ENCODE measurements at regions not wholly inside any gene's neighbourhood (a gene's known extent, or its start where the extent isn't known, plus 50 kb on each side); places are given as distances from the start of the nearest gene placed in this dataset.

DNA sequence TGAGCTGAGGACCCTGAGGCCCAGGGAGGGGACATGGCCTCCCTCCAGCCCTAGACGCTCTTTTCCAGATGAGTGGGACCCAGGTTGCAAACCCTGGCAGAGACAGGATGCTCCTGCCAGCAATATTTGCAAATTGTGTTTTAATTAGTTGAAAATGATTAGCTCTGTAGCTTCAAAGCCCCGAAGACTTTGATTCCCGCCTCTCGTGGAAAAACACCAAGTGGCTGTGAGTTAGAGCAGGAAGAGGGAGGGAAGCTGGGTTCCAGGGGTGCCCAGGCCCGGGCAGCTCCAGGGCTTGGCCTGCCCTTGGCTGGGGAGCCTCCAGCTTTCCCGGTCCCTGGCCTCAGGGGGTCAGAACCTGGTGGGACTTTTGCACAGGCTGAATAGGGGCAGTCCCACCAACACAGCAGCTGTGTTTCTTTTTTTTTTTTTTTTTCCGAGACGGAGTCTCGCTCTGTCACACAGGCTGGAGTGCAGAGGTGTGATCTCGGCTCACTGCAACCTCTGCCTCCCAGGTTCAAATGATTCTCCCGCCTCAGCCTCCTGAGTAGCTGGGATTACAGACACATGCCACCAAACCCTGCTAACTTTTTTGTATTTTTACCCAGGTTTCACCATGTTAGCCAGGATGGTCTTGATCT, 101.6 kb upstream of the RTL6 start:
- H3K4me3 Mint-ChIP-seq = no peak overlapping the region
- peaks cover 6 to 22% of the 10 kb centered on the region in 2 donors for H3K4me1 Mint-ChIP-seq
- DNase-seq = no peak
- no peaks in the 10 kb centered on the region for H3K9me3 Mint-ChIP-seq
- no peak overlapping the region for H3K27ac Mint-ChIP-seq
- peak in 1 of 2 donors; percentile 62 for ATAC-seq (replicated peaks)
- peaks cover 15 to 40% of the 10 kb centered on the region in 2 donors for H3K27me3 Mint-ChIP-seq
- no peaks in the 10 kb centered on the region for H3K36me3 Mint-ChIP-seq

GRCh38 chr22:44599084-44599483, 101.1 kb upstream of the RTL6 start:
- Mint-ChIP-seq H3K27ac (no peak overlapping the region), H3K27me3 (peaks cover 17 to 41% of the 10 kb centered on the region in 2 donors)

DNA sequence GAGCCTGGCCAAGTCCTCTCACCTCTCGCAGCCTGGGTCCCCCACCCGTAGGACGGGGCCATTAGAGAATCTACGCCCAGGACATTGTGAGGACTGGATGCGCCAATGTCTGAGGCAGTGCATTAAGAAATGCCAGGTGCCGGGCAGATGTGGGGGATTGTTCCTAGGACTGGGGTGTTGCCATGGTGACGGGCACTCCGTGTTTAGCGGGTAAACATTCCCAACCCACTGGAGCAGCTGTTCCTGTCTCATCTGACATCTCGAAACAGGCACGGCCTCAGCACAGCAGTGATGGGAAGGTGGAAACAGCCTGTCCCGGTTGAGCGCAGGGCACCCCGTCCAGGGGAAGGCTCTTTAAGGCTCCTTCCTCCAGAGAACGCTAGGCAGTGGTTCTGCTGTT, 99.6 kb upstream of the RTL6 start:
- H3K4me3 Mint-ChIP-seq = no peak overlapping the region
- peaks cover 26 to 43% of the 10 kb centered on the region in 2 donors for H3K27me3 Mint-ChIP-seq
- peaks cover 6 to 22% of the 10 kb centered on the region in 2 donors for H3K4me1 Mint-ChIP-seq
- DNase-seq (no peak), ATAC-seq (replicated peaks) (no peak)
- no peak overlapping the region for H3K27ac Mint-ChIP-seq
- H3K9me3 Mint-ChIP-seq = no peaks in the 10 kb centered on the region
- H3K36me3 Mint-ChIP-seq = no peaks in the 10 kb centered on the region

More at GRCh38 chr22:44599084-44599483, 101.1 kb upstream of the RTL6 start:
- no peak overlapping the region for H3K4me3 Mint-ChIP-seq
- peaks cover 6 to 22% of the 10 kb centered on the region in 2 donors for H3K4me1 Mint-ChIP-seq
- no peaks in the 10 kb centered on the region for H3K36me3 Mint-ChIP-seq
- H3K9me3 Mint-ChIP-seq = no peaks in the 10 kb centered on the region
- DNase-seq (no peak), ATAC-seq (replicated peaks) (peak in 1 of 2 donors; percentile 8)

- peaks cover 6 to 22% of the 10 kb centered on the region in 2 donors for H3K4me1 Mint-ChIP-seq
- no peak overlapping the region for H3K4me3 Mint-ChIP-seq
- peaks cover 26 to 47% of the 10 kb centered on the region in 2 donors for H3K27me3 Mint-ChIP-seq
- ATAC-seq (replicated peaks) (no peak), DNase-seq (no peak)
- no peak overlapping the region for H3K27ac Mint-ChIP-seq
- no peaks in the 10 kb centered on the region for H3K9me3 Mint-ChIP-seq
- H3K36me3 Mint-ChIP-seq = no peaks in the 10 kb centered on the region
These were observed 98.5 kb upstream of the RTL6 start for GRCh38 chr22:44596396-44597125.

DNA sequence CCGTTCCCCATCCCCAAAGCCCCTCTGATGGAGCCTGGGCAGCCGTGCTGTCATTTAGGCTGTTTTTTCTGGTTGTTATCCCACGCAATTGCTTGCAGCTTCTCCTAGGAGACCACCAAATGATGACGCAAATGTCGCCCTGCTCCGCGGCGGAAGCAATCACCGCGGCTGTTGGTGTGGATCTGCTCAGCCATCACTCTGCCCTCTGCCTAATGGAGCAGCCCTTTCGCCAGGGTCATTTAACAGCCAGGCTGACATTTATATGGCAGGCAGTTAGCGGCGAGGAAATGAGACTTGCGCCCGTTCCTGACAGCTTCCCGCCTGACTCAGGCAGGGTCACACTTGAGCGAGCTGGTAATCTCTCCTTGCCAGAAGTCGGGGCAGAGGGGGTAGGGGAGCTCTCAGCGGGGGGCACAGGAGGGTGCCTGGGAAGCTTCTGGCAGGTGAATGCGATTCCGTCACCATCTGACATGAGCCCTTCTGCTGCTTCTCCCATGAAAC, 97.9 kb upstream of the RTL6 start:
- H3K27ac Mint-ChIP-seq = no peak overlapping the region
- ATAC-seq (replicated peaks) = peak; percentile 48 to 71

GRCh38 chr22:44594951-44595350, 96.9 kb upstream of the RTL6 start:
- Mint-ChIP-seq H3K4me1 (peaks cover 6 to 22% of the 10 kb centered on the region in 2 donors), H3K27me3 (peaks cover 26 to 47% of the 10 kb centered on the region in 2 donors), H3K27ac (no peak overlapping the region), H3K4me3 (no peak overlapping the region), H3K36me3 (no peaks in the 10 kb centered on the region), H3K9me3 (no peaks in the 10 kb centered on the region)
- DNase-seq (no peak), ATAC-seq (replicated peaks) (no peak)

More for the DNA sequence above, 97.9 kb upstream of the RTL6 start:
- peak; percentile 26 for DNase-seq
- Mint-ChIP-seq H3K9me3 (no peaks in the 10 kb centered on the region), H3K4me3 (no peak overlapping the region), H3K36me3 (no peaks in the 10 kb centered on the region), H3K27me3 (peaks cover 26 to 47% of the 10 kb centered on the region in 2 donors), H3K4me1 (peaks cover 6 to 22% of the 10 kb centered on the region in 2 donors)

DNA sequence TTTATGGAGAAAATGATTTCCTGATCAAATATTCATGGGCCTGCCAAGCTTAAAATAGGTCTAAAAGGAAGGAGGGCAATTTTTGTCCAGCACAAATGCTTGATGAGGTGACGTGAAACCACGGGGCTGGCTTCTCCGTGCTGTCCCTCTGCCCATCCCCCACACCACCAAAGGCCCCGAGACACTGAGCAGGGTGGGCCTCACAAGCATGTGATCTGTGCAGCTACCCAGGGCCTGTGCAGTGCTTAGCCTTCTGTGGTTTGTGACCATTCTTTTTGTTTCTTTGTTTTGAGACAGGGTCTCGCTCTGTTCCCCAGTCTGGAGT, 94.8 kb upstream of the RTL6 start:
- H3K9me3 Mint-ChIP-seq = peaks cover 0 to 4% of the 10 kb centered on the region in 2 donors
- DNase-seq (no peak), ATAC-seq (replicated peaks) (no peak)
- peaks cover 30 to 47% of the 10 kb centered on the region in 2 donors for H3K27me3 Mint-ChIP-seq
- no peaks in the 10 kb centered on the region for H3K36me3 Mint-ChIP-seq
- no peak overlapping the region for H3K27ac Mint-ChIP-seq
- no peak overlapping the region for H3K4me3 Mint-ChIP-seq
- peaks cover 6 to 11% of the 10 kb centered on the region in 2 donors for H3K4me1 Mint-ChIP-seq

- ATAC-seq (replicated peaks) = no peak
- Mint-ChIP-seq H3K4me1 (peaks cover 6 to 11% of the 10 kb centered on the region in 2 donors), H3K27ac (no peak overlapping the region), H3K9me3 (peaks cover 0 to 4% of the 10 kb centered on the region in 2 donors), H3K27me3 (peaks cover 36 to 49% of the 10 kb centered on the region in 2 donors), H3K36me3 (no peaks in the 10 kb centered on the region), H3K4me3 (no peak overlapping the region)
- DNase-seq = no peak
These were observed 94.2 kb upstream of the RTL6 start for GRCh38 chr22:44592126-44592823.

DNA sequence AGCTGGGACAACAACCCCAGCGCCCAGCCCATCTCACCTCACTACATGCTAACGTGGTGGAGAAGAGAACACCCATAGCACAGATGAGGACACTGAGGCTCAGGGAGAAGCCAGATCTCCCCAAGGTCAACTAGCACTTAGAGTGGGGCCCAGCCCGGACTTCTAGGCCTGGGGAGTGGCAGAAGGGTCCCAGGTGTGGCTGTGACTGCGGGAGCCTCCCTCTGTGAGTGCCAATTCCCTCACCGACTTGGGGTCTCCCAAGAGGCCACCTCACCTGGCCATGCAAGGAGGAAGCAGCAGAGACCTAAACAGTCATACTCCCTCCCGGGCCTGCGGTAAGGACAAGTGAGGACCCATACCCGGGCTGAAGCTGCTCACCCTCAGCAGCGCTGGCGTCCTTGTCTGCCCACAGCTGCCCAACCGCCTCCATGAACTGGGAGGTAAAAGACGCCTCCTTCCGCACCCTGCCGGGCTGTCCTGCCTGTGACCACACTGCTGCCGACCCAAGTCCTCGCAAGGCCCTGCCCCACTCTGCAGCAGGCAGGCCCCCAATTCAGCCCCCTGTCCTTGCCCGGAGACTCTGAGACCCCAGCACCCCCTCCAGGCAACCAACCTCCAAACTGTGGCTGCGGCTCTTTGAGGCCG, 93.2 kb upstream of the RTL6 start:
- peaks cover 8 to 9% of the 10 kb centered on the region in 2 donors for H3K4me1 Mint-ChIP-seq
- no peak overlapping the region for H3K27ac Mint-ChIP-seq
- no peak overlapping the region for H3K4me3 Mint-ChIP-seq
- peaks cover 44 to 51% of the 10 kb centered on the region in 2 donors for H3K27me3 Mint-ChIP-seq
- peaks cover 0 to 4% of the 10 kb centered on the region in 2 donors for H3K9me3 Mint-ChIP-seq
- ATAC-seq (replicated peaks) (no peak), DNase-seq (no peak)
- no peaks in the 10 kb centered on the region for H3K36me3 Mint-ChIP-seq

- Mint-ChIP-seq H3K4me1 (peaks cover 0 to 5% of the 10 kb centered on the region in 2 donors), H3K36me3 (no peaks in the 10 kb centered on the region), H3K9me3 (peaks cover 0 to 4% of the 10 kb centered on the region in 2 donors), H3K27me3 (peaks cover 44 to 54% of the 10 kb centered on the region in 2 donors), H3K27ac (no peak overlapping the region), H3K4me3 (no peak overlapping the region)
- DNase-seq (no peak), ATAC-seq (replicated peaks) (no peak)
These were observed 92.3 kb upstream of the RTL6 start for GRCh38 chr22:44590291-44590690.

DNA sequence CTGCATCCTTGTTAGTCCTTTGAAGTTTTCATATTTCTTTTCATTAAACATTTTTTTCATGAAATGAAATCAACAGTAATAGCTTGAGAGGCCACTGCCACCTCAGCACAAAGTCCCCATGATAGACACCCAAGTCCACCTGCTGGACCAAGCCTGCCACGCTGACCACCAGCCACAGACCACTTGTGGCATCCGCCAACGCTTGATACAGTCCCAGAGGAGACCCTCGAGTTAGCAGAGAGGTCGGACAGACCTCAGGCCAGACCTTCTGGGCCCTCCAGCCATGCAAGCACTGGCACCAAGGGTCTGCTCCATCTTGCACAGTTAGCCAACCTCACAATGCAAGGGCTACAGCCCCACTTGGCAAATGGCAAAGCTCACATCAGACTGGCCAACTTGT, 91.8 kb upstream of the RTL6 start:
- Mint-ChIP-seq H3K36me3 (no peaks in the 10 kb centered on the region), H3K27me3 (peaks cover 41 to 53% of the 10 kb centered on the region in 2 donors), H3K27ac (no peak overlapping the region), H3K4me1 (peaks cover 0 to 4% of the 10 kb centered on the region in 2 donors), H3K9me3 (peaks cover 0 to 4% of the 10 kb centered on the region in 2 donors), H3K4me3 (no peak overlapping the region)
- no peak for ATAC-seq (replicated peaks)
- no peak for DNase-seq

DNA sequence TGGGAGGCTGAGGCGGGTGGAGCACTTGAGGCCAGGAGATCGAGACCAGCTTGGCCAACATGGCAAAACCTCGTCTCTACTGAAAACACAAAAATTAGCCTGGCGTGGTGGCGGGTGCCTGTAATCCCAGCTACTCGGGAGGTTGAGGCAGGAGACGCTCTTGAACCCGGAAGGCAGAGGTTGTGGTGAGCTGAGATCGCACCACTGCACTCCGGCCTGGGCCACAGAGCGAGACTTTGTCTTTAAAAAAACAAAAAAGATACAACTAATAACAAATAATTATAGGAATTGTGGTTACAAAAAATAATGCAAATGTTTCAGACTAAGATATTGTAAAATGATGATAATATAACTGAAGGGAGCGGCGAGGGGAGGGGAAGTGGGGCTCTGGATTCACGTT, 90.3 kb upstream of the RTL6 start:
- H3K27me3 Mint-ChIP-seq = peaks cover 40 to 52% of the 10 kb centered on the region in 2 donors

DNA sequence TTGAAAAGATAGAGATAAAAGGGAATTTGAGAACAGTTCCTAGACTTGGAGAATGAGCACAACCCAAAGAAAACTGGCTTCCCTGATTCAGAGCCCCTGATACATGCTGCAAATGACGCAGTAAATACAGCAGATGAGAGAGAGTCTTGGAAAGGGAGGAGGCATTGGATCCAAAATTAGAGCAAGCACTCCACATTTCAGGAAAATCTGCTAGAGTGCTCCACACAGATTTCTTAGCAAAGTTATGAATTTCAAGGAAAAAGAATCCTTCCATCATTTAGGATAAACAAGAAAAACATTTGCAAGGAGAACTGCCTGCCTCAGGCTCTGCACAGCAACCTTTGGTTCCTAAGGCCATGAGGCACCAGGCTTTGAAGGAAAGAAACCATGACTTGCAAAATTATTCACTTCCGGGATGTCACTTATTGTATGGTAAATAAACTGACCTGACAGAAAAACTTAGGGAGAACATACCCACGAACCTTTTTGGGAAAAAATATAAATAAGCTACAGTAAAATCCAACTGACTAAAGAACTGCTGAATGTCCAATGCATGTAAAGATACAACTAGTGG, 89.8 kb upstream of the RTL6 start:
- Mint-ChIP-seq H3K4me1 (peaks cover 0 to 2% of the 10 kb centered on the region in 2 donors), H3K36me3 (no peaks in the 10 kb centered on the region), H3K9me3 (peaks cover 0 to 4% of the 10 kb centered on the region in 2 donors), H3K27me3 (peaks cover 35 to 58% of the 10 kb centered on the region in 2 donors), H3K4me3 (no peak overlapping the region), H3K27ac (no peak overlapping the region)
- ATAC-seq (replicated peaks) = no peak
- DNase-seq = no peak

More for the DNA sequence above, 90.3 kb upstream of the RTL6 start:
- Mint-ChIP-seq H3K4me1 (peaks cover 0 to 2% of the 10 kb centered on the region in 2 donors), H3K36me3 (no peaks in the 10 kb centered on the region), H3K4me3 (no peak overlapping the region), H3K9me3 (peaks cover 0 to 4% of the 10 kb centered on the region in 2 donors), H3K27ac (no peak overlapping the region)
- ATAC-seq (replicated peaks) = no peak
- DNase-seq = no peak
